Ectodermal cell (in vitro differentiated cells): ENCODE measurements at regions not wholly inside any gene's neighbourhood (a gene's known extent, or its start where the extent isn't known, plus 50 kb on each side); places are given as distances from the start of the nearest gene placed in this dataset.
"Not testable (repeated sequence)": the region's sequence is repeated elsewhere in the genome, so short reads cannot be mapped to it uniquely, and the experiment has no call there.

ENCODE experiments used
- H3K27ac ChIP-seq: 2 replicates; pipeline ENCODE4 v1.7.0; 2013; ENCODE audit warnings: mild to moderate bottlenecking, low read depth, low read length; ENCODE audit not compliant: insufficient read depth, poor library complexity, severe bottlenecking
- H3K27me3 ChIP-seq: 2 replicates; pipeline ENCODE4 v1.7.0; 2013; ENCODE audit warnings: mild to moderate bottlenecking, low read length; ENCODE audit not compliant: insufficient read depth, control insufficient read depth, poor library complexity, severe bottlenecking
- H3K36me3 ChIP-seq: one replicate; pipeline ENCODE4 v1.7.0; 2013; ENCODE audit warnings: low read length; ENCODE audit not compliant: control insufficient read depth, insufficient read depth
- H3K4me1 ChIP-seq: one replicate; pipeline ENCODE4 v1.7.0; 2013; ENCODE audit warnings: low read length; ENCODE audit not compliant: control insufficient read depth, insufficient read depth
- H3K4me3 ChIP-seq: 2 replicates; pipeline ENCODE4 v1.7.0; 2013; ENCODE audit warnings: low read depth, low read length, control low read depth; ENCODE audit not compliant: insufficient read depth
- H3K9me3 ChIP-seq: 2 replicates; pipeline ENCODE4 v1.7.0; 2013; ENCODE audit warnings: mild to moderate bottlenecking, low read length, moderate library complexity; ENCODE audit not compliant: control insufficient read depth
- WGBS, 2 experiments: methylation state at CpG; one replicate each; pipeline ENCODE4 v1.1.7; 2013; ENCODE audit warnings: missing lambda C conversion rate in 2 of 2; 5-methylcytosine and 5-hydroxymethylcytosine counted together

- Histone ChIP-seq H3K4me3 (no peak overlapping the region), H3K4me1 (peaks cover 3% of the 10 kb centered on the region)
- WGBS, 2 experiments: 87 to 89% methylated on average over 10 of the region's 10 CpGs
Observed at GRCh38 chr20:56722042-56722441, 92.9 kb downstream of the TFAP2C start.

GRCh38 chr20:56723331-56723730 is 94.2 kb downstream of the TFAP2C start:
- Histone ChIP-seq H3K9me3 (no peaks in the 10 kb centered on the region), H3K4me3 (no peak overlapping the region), H3K27ac (no peak overlapping the region), H3K4me1 (peaks cover 3% of the 10 kb centered on the region), H3K36me3 (no peaks in the 10 kb centered on the region), H3K27me3 (no peaks in the 10 kb centered on the region)
- 93 to 96% methylated on average over 6 of the region's 6 CpGs for WGBS, 2 experiments

More at GRCh38 chr20:56722042-56722441, 92.9 kb downstream of the TFAP2C start:
- H3K27ac ChIP-seq: no peak overlapping the region
- no peaks in the 10 kb centered on the region for H3K27me3 ChIP-seq
- H3K9me3 ChIP-seq: no peaks in the 10 kb centered on the region
- H3K36me3 ChIP-seq: no peaks in the 10 kb centered on the region

GRCh38 chr20:56724241-56724757 is 95.2 kb downstream of the TFAP2C start:
- Histone ChIP-seq H3K4me3 (no peak overlapping the region), H3K9me3 (no peaks in the 10 kb centered on the region), H3K27ac (no peak overlapping the region), H3K4me1 (peaks cover 3% of the 10 kb centered on the region), H3K36me3 (no peaks in the 10 kb centered on the region), H3K27me3 (no peaks in the 10 kb centered on the region)
- WGBS, 2 experiments: 89 to 90% methylated on average over 5 of the region's 5 CpGs

- Histone ChIP-seq H3K4me1 (no peaks in the 10 kb centered on the region), H3K27me3 (no peaks in the 10 kb centered on the region), H3K27ac (no peak overlapping the region), H3K4me3 (no peak overlapping the region), H3K9me3 (no peaks in the 10 kb centered on the region), H3K36me3 (no peaks in the 10 kb centered on the region)
- WGBS, 2 experiments: 94% methylated on average over 8 of the region's 8 CpGs
Observed at GRCh38 chr20:56730003-56730402, 100.9 kb downstream of the TFAP2C start.

- Histone ChIP-seq H3K4me3 (no peak overlapping the region), H3K9me3 (no peaks in the 10 kb centered on the region), H3K27ac (no peak overlapping the region), H3K4me1 (peaks cover 2% of the 10 kb centered on the region), H3K27me3 (no peaks in the 10 kb centered on the region), H3K36me3 (no peaks in the 10 kb centered on the region)
- WGBS, 2 experiments: 65 to 69% methylated on average over 7 of the region's 7 CpGs
Observed at GRCh38 chr20:56730996-56731395, 101.9 kb downstream of the TFAP2C start.

- Histone ChIP-seq H3K4me1 (peaks cover 7% of the 10 kb centered on the region), H3K36me3 (no peaks in the 10 kb centered on the region), H3K4me3 (no peak overlapping the region), H3K27ac (no peak overlapping the region), H3K27me3 (no peaks in the 10 kb centered on the region), H3K9me3 (no peaks in the 10 kb centered on the region)
- 95% methylated on average over 4 of the region's 4 CpGs for WGBS, 2 experiments
Observed at GRCh38 chr20:56731476-56731875, 102.4 kb downstream of the TFAP2C start.

GRCh38 chr20:56733967-56734366 is 104.9 kb downstream of the TFAP2C start:
- 11 to 32% methylated on average over 6 of the region's 6 CpGs for WGBS, 2 experiments
- H3K36me3 ChIP-seq: no peaks in the 10 kb centered on the region
- H3K9me3 ChIP-seq: no peaks in the 10 kb centered on the region
- H3K4me1 ChIP-seq: peaks cover 11% of the 10 kb centered on the region
- no peak overlapping the region for H3K4me3 ChIP-seq
- H3K27ac ChIP-seq: no peak overlapping the region
- no peaks in the 10 kb centered on the region for H3K27me3 ChIP-seq

- H3K27ac ChIP-seq: no peak overlapping the region
- H3K4me3 ChIP-seq: no peak overlapping the region
- H3K27me3 ChIP-seq: no peaks in the 10 kb centered on the region
- no peaks in the 10 kb centered on the region for H3K36me3 ChIP-seq
- no peaks in the 10 kb centered on the region for H3K9me3 ChIP-seq
- 54 to 56% methylated on average over 15 of the region's 15 CpGs for WGBS, 2 experiments
- H3K4me1 ChIP-seq: peaks cover 11% of the 10 kb centered on the region
Observed at GRCh38 chr20:56735084-56735642, 106.1 kb downstream of the TFAP2C start.

- WGBS, 2 experiments: 2 to 4% methylated on average over 10 of the region's 10 CpGs
- H3K9me3 ChIP-seq: no peaks in the 10 kb centered on the region
- no peaks in the 10 kb centered on the region for H3K27me3 ChIP-seq
- no peak overlapping the region for H3K27ac ChIP-seq
- H3K36me3 ChIP-seq: no peaks in the 10 kb centered on the region
- peaks cover 11% of the 10 kb centered on the region for H3K4me1 ChIP-seq
- no peak overlapping the region for H3K4me3 ChIP-seq
Observed at GRCh38 chr20:56736285-56736857, 107.3 kb downstream of the TFAP2C start.

- H3K27ac ChIP-seq, H3K27me3 ChIP-seq, H3K4me3 ChIP-seq, H3K9me3 ChIP-seq, H3K36me3 ChIP-seq: not testable (repeated sequence)
- WGBS, 2 experiments: 65 to 68% methylated on average over 4 of the region's 4 CpGs
- H3K4me1 ChIP-seq: peaks cover 11% of the 10 kb centered on the region
Observed at GRCh38 chr20:56744325-56744821, 115.3 kb downstream of the TFAP2C start.
